ENCODE measurements at regions not wholly inside any gene's neighbourhood (a gene's known extent, or its start where the extent isn't known, plus 50 kb on each side); places are given as distances from the start of the nearest gene placed in this dataset.

- no peak overlapping the region for H3K4me3 ChIP-seq
- no peak for DNase-seq (ENCODE audit: low spot score)
- no peak for TF ChIP-seq CTCF (IDR thresholded peaks at IDR 0.05)
These were observed 248.4 kb downstream of the SIPA1L2 start for GRCh38 chr1:232381394-232382100.

GRCh38 chr1:232380596-232380995, 249.3 kb downstream of the SIPA1L2 start:
- no peak for DNase-seq (ENCODE audit: low spot score)
- no peak overlapping the region for H3K27ac ChIP-seq
- H3K4me3 ChIP-seq = no peak overlapping the region
- no peak for TF ChIP-seq CTCF (IDR thresholded peaks at IDR 0.05)

More at GRCh38 chr1:232381394-232382100, 248.4 kb downstream of the SIPA1L2 start:
- no peak overlapping the region for H3K27ac ChIP-seq

- DNase-seq (ENCODE audit: low spot score) = no peak
- no peak for TF ChIP-seq CTCF (IDR thresholded peaks at IDR 0.05)
- no peak overlapping the region for H3K27ac ChIP-seq
These were observed 249.8 kb downstream of the SIPA1L2 start for GRCh38 chr1:232380131-232380530.

GRCh38 chr1:232379063-232379434, 250.9 kb downstream of the SIPA1L2 start:
- no peak for TF ChIP-seq CTCF (IDR thresholded peaks at IDR 0.05)
- Histone ChIP-seq H3K4me3 (no peak overlapping the region), H3K27ac (peak overlapping the region in 1 of 2 donors; percentile 11)
- DNase-seq (ENCODE audit: low spot score) = no peak

More at GRCh38 chr1:232380131-232380530, 249.8 kb downstream of the SIPA1L2 start:
- H3K4me3 ChIP-seq = no peak overlapping the region

- H3K4me3 ChIP-seq = no peak overlapping the region
- TF ChIP-seq CTCF (IDR thresholded peaks at IDR 0.05) = no peak
- no peak for DNase-seq (ENCODE audit: low spot score)
- peak overlapping the region in 1 of 2 donors; percentile 11 for H3K27ac ChIP-seq
These were observed 251.5 kb downstream of the SIPA1L2 start for GRCh38 chr1:232378266-232379062.

GRCh38 chr1:232377494-232377770, 252.5 kb downstream of the SIPA1L2 start:
- no peak for TF ChIP-seq CTCF (IDR thresholded peaks at IDR 0.05)
- Histone ChIP-seq H3K27ac (no peak overlapping the region), H3K4me3 (no peak overlapping the region)
- DNase-seq (ENCODE audit: low spot score) = no peak
